SK-N-SH (cell line): ENCODE measurements at regions not wholly inside any gene's neighbourhood (a gene's known extent, or its start where the extent isn't known, plus 50 kb on each side); places are given as distances from the start of the nearest gene placed in this dataset.

Experiments used
- CTCF ChIA-PET: fragments of 300-600, 350-600 bp; formaldehyde crosslinking; extraction: SDS; loops from one replicate; lab custom pipeline; 2021; lab: Yijun Ruan, JAX
- POLR2A ChIA-PET: fragments of 350-600 bp; sonication (Branson Sonifier 250); formaldehyde crosslinking; extraction: SDS; loops from one replicate; lab custom pipeline; 2020; ENCODE audit warnings: antibody characterized with exemption, inconsistent platforms; lab: Yijun Ruan, JAX
- DNase-seq: peaks from one replicate; pipeline ENCODE4 v3.0.0; 2012
- H2AFZ ChIP-seq: fragments of 200-600 bp; sonication (generic); 2 replicates; pipeline ENCODE4 v1.8.1; 2016; ENCODE audit warnings: antibody characterized with exemption, mild to moderate bottlenecking, low read depth
- H3F3A ChIP-seq: fragments of 200-600 bp; sonication (generic); replicated peaks from 2 replicates; pipeline ENCODE3; 2016; ENCODE audit warnings: antibody characterized with exemption, mild to moderate bottlenecking; ENCODE audit not compliant: insufficient read depth
- H3K27ac ChIP-seq, 2 experiments: fragments of 200-500 bp in 1 of 2; fragments of 200-600 bp in 1 of 2; sonication (Bioruptor generic) in 1 of 2; sonication (generic), shearing (Covaris generic) in 1 of 2; 2 replicates each; pipeline versions ENCODE4 v1.5.1 to v1.6.1; 2014 to 2016; ENCODE audit warnings: low read depth in 2 of 2, inconsistent platforms in 1 of 2, low read length in 1 of 2, mild to moderate bottlenecking in 1 of 2, mixed read lengths in 1 of 2
- H3K27me3 ChIP-seq: fragments of 200-600 bp; sonication (generic), shearing (Covaris generic); 2 replicates; pipeline ENCODE4 v1.6.1; 2016; ENCODE audit warnings: mixed run types; ENCODE audit not compliant: insufficient read depth
- H3K36me3 ChIP-seq, 2 experiments: fragments of 200-500 bp in 1 of 2; fragments of 200-600 bp in 1 of 2; sonication (Bioruptor generic) in 1 of 2; sonication (generic) in 1 of 2; replicated peaks in 1 of 2; 2 replicates each; pipeline versions ENCODE3 to v1.5.1; 2014 to 2016; ENCODE audit warnings: low read length in 1 of 2, mild to moderate bottlenecking in 1 of 2; ENCODE audit not compliant: insufficient read depth in 2 of 2, control insufficient read depth in 1 of 2
- H3K4me1 ChIP-seq, 2 experiments: fragments of 200-500 bp in 1 of 2; fragments of 200-600 bp in 1 of 2; sonication (Bioruptor generic) in 1 of 2; sonication (generic), shearing (Covaris generic) in 1 of 2; 2 replicates each; pipeline versions ENCODE4 v1.5.1 to v1.6.1; 2014 to 2016; ENCODE audit warnings: low read depth in 1 of 2, low read length in 1 of 2, mixed run types in 1 of 2; ENCODE audit not compliant: insufficient read depth in 2 of 2, control insufficient read depth in 1 of 2
- H3K4me2 ChIP-seq: fragments of 200-600 bp; sonication (generic), shearing (Covaris generic); 2 replicates; pipeline ENCODE4 v1.6.1; 2017; ENCODE audit warnings: mixed run types
- H3K4me3 ChIP-seq, 2 experiments: fragments of 200-500 bp in 1 of 2; fragments of 200-600 bp in 1 of 2; sonication (Bioruptor generic) in 1 of 2; sonication (generic), shearing (Covaris generic) in 1 of 2; 2 replicates each; pipeline versions ENCODE4 v1.5.1 to v1.8.1; 2014 to 2016; ENCODE audit warnings: low read depth in 2 of 2, inconsistent platforms in 1 of 2, low read length in 1 of 2, mild to moderate bottlenecking in 1 of 2, mixed read lengths in 1 of 2, moderate library complexity in 1 of 2
- H3K79me2 ChIP-seq: fragments of 200-600 bp; sonication (generic); 2 replicates; pipeline ENCODE4 v1.8.1; 2017; ENCODE audit warnings: mild to moderate bottlenecking; ENCODE audit not compliant: insufficient read depth
- H3K9ac ChIP-seq: fragments of 200-600 bp; sonication (generic); 2 replicates; pipeline ENCODE4 v1.6.1; 2017; ENCODE audit warnings: mixed run types
- H3K9me2 ChIP-seq: fragments of 200-600 bp; sonication (generic); 2 replicates; pipeline ENCODE4 v1.6.1; 2017; ENCODE audit warnings: mixed run types
- H3K9me3 ChIP-seq: fragments of 200-600 bp; sonication (generic); 2 replicates; pipeline ENCODE4 v1.6.1; 2017; ENCODE audit warnings: mixed run types, mild to moderate bottlenecking, moderate library complexity
- H4K20me1 ChIP-seq: fragments of 200-600 bp; sonication (generic); 2 replicates; pipeline ENCODE4 v1.6.1; 2017; ENCODE audit warnings: mild to moderate bottlenecking, mixed run types; ENCODE audit not compliant: insufficient read depth
- CTCF ChIP-seq: fragments of 200-600 bp; sonication (generic); IDR thresholded peaks from 2 replicates; pipeline ENCODE4 v1.6.1; 2017; ENCODE audit warnings: antibody characterized with exemption, mild to moderate bottlenecking, moderate library complexity
- FOXJ3 ChIP-seq: sonication (generic); formaldehyde crosslinking; IDR thresholded peaks from 2 replicates; pipeline ENCODE4 v1.5.1; 2020; ENCODE audit warnings: mild to moderate bottlenecking, missing genetic modification reagents
- NRF1 ChIP-seq: IDR thresholded peaks from 2 replicates; pipeline ENCODE4 v1.6.1; 2012; ENCODE audit warnings: low read depth, mild to moderate bottlenecking, low read length
- RFX5 ChIP-seq: IDR thresholded peaks from 2 replicates; pipeline ENCODE4 v1.6.1; 2012; ENCODE audit warnings: mild to moderate bottlenecking, improper control_type of control experiment, low read length
- USF1 ChIP-seq: IDR thresholded peaks from 2 replicates; pipeline ENCODE4 v1.4.0; 2012; ENCODE audit warnings: low read depth, borderline replicate concordance
- YY1 ChIP-seq: IDR thresholded peaks from 2 replicates; pipeline ENCODE4 v1.4.0; 2012; ENCODE audit warnings: low read depth, mild to moderate bottlenecking
- WGBS: methylation state at CpG from one replicate; pipeline ENCODE4 v1.1.6; 2017; ENCODE audit warnings: low lambda C conversion rate; 5-methylcytosine and 5-hydroxymethylcytosine counted together

GRCh38 chr22:25368271-25368670 is 148.8 kb downstream of the CRYBB2 start:
- no peaks in the 10 kb centered on the region for H3K9me2 ChIP-seq
- no peaks in the 10 kb centered on the region for H3K36me3 ChIP-seq
- H3K9me3 ChIP-seq: no peaks in the 10 kb centered on the region
- H2AFZ ChIP-seq: no peak overlapping the region
- no peak overlapping the region for H3K9ac ChIP-seq
- H3K4me2 ChIP-seq: no peak overlapping the region
- ChIA-PET POLR2A (no interaction called here), CTCF (interaction anchor here (2.5 kb wide), 1 partner anchor 53 kb away, joined by 6 read pairs; no protein-coding TSS in a partner anchor)
- no peaks in the 10 kb centered on the region for H4K20me1 ChIP-seq
- 68% methylated on average over 3 of the region's 5 CpGs for WGBS
- no peak for DNase-seq
- no peaks in the 10 kb centered on the region for H3K27me3 ChIP-seq
- H3F3A ChIP-seq: no peaks in the 10 kb centered on the region
- no peak overlapping the region for H3K27ac ChIP-seq
- no peak for TF ChIP-seq CTCF
- H3K79me2 ChIP-seq: no peaks in the 10 kb centered on the region
- no peak overlapping the region for H3K4me3 ChIP-seq
- H3K4me1 ChIP-seq: no peaks in the 10 kb centered on the region; a peak in 1 of 4 replicates

GRCh38 chr22:25369041-25369440 is 149.6 kb downstream of the CRYBB2 start:
- CTCF ChIA-PET: no interaction called here
- no peak for TF ChIP-seq FOXJ3 (CRISPR knock-in tag)
- no peak for TF ChIP-seq NRF1
- TF ChIP-seq USF1: no peak
- TF ChIP-seq RFX5: no peak
- no peak for TF ChIP-seq YY1
- no peak for TF ChIP-seq CTCF

More at GRCh38 chr22:25369041-25369440, 149.6 kb downstream of the CRYBB2 start:
- H4K20me1 ChIP-seq: no peaks in the 10 kb centered on the region
- WGBS: 100% methylated on average over 2 of the region's 5 CpGs
- no peak overlapping the region for H3K9ac ChIP-seq
- no peaks in the 10 kb centered on the region for H3K27me3 ChIP-seq
- no peaks in the 10 kb centered on the region; a peak in 1 of 4 replicates for H3K4me1 ChIP-seq
- POLR2A ChIA-PET: no interaction called here
- no peaks in the 10 kb centered on the region for H3F3A ChIP-seq
- no peak overlapping the region for H3K4me2 ChIP-seq
- H3K27ac ChIP-seq: no peak overlapping the region; a peak in 1 of 4 replicates
- H3K9me3 ChIP-seq: no peaks in the 10 kb centered on the region
- H2AFZ ChIP-seq: no peak overlapping the region
- H3K9me2 ChIP-seq: no peaks in the 10 kb centered on the region
- H3K79me2 ChIP-seq: no peaks in the 10 kb centered on the region
- no peaks in the 10 kb centered on the region for H3K36me3 ChIP-seq
- DNase-seq: no peak
- H3K4me3 ChIP-seq: no peak overlapping the region
